Brain pericyte (primary cell): ENCODE measurements at regions not wholly inside any gene's neighbourhood (a gene's known extent, or its start where the extent isn't known, plus 50 kb on each side); places are given as distances from the start of the nearest gene placed in this dataset.

Source experiments
- DNase-seq: peaks from one replicate; pipeline ENCODE4 v3.0.0-alpha.2; 2012; ENCODE audit warnings: low read depth, low spot score

- no peak for DNase-seq
Observed at GRCh38 chr14:101177301-101177971, 273.9 kb upstream of the RTL1 start.

- no peak for DNase-seq
Observed at GRCh38 chr14:101178184-101179072, 274.9 kb upstream of the RTL1 start.

DNA sequence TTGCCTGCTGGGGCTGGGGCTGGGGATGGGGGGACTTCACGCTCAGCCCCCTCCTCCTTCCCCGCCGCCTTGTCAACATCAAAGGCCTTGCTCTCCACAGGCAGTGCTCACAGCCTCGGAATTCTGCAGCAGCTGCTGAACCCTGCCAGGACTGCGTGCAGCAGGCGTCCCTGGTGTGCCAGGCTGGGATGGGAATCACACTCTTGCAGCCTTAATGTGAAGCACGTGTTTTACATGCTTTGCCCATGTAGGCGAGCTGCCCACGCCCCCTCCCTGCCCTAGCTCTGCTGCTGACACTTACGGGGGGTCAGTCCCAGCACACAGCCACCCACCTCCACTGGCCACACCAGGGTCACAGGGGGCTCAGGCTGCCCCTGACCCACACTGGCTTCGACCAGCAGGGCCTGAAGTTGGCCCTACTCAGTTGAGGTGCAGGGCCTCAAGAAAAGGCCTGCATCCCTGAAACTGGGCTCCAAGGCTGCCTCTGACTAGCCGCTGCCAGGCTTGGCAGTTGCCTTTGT, 276.2 kb upstream of the RTL1 start:
- no peak for DNase-seq

DNA sequence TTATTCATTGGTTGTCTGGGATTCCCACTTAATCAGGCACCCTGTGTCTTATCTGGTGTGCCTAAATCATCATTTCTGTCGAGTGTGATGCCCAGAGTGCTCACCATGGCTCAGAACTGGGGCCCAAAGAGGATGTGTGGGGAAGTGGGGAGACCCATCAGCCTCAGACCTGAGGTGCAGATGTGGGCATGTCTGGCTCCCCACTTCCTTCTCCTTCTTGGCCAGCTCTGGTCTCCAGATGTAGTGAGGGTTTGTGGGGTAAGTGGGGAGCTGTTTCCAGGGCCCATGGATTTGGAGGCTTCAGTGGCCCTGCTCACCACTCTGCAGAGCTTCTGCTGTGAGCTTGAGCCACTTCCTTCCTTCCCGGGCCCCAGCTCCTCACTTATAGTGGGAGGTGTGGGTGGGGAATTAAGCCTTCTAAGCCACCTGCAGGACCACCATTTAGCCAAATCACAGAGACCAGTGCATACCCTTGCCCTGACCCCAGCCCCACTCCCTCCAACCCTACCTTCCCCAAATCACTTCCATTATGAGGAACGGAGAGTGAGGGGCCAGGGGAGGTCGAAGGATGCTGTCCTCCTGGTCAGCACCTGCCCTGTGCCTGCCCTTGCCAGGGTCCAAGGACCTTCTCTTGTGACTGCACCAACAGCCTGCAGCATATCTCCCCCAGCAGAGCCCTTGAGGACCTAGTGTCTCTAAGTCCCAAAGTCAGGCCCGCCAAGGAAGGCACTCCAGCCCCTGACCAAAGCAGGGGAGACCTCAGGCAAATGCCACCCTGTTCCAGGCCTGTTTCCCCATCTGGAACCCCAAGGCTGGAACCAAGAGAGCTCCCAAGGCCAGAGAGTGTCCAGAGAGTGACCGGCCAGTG, 278.2 kb upstream of the RTL1 start:
- no peak for DNase-seq

DNA sequence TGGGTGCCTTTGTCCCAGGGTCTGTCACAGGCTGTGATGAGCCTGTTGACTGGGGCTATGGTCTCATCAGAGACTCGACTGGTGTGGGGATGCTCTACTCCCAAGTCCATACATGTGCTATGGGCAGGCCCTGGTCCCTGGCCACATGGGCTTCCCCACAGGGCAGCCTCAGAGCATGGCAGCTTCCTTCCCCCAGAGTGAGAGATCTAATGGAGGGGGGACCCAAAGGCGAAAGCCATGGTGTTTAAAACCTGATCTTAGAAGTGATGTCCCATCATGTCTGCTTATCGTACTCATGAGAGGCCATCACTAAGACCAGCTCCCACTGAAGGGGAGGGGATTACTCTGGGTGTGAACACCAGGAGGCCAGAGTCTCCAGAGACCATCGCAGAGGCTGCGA, 279.0 kb upstream of the RTL1 start:
- DNase-seq = no peak

- no peak for DNase-seq
Observed at GRCh38 chr14:101183376-101184103, 280.0 kb upstream of the RTL1 start.

- DNase-seq = no peak
Observed at GRCh38 chr14:101184104-101184455, 280.6 kb upstream of the RTL1 start.

DNA sequence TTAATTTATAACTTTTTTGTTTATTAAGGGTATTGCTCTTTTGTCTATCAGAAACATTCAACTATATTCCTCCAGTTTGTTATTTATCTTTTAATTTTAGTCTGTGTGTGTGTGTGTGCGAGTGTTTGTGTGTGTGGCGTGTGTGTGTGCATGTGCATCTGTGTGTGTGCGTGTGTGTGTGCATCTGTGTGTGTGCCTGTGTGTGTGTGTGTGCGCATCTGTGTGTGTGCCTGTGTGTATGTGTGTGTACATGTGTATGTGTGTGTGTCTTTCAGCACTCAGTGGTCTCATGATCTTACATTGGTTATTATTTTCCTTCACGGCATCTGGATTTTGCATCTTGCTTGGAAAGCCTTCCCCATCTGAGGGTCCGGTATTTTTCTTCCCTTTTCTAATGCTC, 281.1 kb upstream of the RTL1 start:
- no peak for DNase-seq

- DNase-seq = no peak
Observed at GRCh38 chr14:101185073-101185835, 281.7 kb upstream of the RTL1 start.

GRCh38 chr14:101185946-101186345, 282.4 kb upstream of the RTL1 start:
- DNase-seq = no peak

DNA sequence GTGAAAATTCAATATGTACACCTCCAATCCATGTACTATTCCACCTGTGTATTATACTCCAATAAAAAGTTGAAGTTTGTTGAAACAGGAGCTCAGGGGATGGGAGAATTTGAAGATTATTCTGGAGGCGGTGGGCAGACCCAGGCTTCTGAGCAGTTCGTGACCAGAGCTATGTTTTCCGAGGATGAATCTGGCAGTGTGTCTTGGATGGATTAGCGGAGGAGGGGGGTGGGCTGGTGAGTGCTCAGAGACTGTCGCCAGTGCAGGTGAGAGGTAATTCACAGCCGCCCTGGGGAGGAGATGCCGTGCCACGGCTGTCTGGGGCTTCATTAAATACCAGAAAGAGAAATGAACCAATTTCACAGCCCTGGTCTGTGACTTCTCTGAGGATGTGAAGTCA, 283.0 kb upstream of the RTL1 start:
- no peak for DNase-seq

DNA sequence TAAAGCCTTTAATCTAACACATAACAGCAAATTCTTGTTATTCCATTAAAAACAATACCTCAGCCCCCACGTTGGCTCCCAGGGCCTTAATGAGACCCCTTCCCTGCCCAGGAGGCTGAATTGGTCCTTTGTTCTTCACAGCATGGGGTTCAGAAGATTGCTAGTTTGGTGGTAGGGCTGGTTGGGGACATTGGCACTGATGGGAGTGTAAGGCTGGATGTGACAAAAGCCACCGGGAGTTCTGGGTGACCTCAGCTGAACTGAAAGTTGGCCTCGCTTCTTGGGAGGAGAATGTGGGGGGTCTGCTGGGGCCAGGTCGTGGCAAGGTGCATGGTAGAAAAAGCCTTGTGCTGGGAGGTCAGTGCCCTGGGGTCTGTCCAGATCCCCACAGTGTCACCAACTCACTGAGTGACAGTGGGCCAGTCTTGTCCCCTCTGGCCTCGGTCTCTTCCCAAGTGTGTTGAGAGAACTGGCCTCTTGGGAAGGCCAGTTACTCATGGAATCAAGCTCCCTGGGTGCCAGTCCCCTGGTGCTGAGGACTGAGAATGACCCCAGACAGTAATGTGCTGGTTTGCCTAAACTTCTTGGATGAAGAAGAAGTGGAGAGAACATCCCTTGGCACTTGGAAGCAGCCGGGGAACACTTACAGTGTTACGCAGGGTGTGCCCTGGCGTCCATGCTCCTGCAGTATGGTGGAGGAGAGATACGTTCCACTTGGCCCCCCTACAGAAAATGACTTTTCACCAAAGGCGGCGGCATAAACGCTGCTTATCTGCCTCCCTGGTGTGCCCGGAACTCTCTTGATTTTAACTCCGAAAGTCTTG, 283.7 kb upstream of the RTL1 start:
- no peak for DNase-seq

- DNase-seq = no peak
Observed at GRCh38 chr14:101187816-101188570, 284.5 kb upstream of the RTL1 start.

DNA sequence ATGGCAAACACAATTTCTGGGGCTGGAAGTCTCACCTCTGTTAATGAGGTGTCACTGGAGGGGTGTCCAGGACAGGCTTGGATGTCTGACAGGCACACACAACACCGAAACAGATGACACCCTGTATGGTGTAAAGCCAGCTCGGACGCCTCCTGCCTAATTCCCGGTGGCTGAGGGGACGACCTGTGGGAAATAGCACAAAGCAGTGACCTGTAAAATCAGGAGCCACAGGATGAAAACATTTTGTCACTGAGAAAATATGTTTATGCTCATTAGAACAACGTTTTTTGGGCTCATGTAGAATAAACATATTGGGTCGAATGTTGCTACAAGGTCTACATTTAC, 285.0 kb upstream of the RTL1 start:
- DNase-seq = no peak

DNA sequence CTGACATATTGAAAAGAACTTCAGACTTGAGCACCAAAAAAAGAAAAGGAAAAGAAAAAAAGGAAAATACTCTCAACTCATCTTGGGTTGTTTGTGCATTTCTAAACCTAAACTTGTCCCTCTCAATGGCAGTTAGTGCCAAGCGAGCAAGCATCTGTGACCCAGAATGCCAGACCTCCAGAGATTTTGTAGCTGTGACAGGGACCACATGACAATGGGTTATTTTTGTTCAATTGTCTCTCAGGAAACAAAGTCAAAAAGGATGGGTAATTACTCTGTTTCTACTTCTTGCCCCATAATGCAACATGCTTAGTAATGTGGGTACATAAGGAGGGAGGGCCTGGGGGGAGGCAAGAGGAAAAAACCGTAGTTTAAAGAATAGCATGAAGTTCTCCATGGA, 285.7 kb upstream of the RTL1 start:
- DNase-seq = no peak

DNA sequence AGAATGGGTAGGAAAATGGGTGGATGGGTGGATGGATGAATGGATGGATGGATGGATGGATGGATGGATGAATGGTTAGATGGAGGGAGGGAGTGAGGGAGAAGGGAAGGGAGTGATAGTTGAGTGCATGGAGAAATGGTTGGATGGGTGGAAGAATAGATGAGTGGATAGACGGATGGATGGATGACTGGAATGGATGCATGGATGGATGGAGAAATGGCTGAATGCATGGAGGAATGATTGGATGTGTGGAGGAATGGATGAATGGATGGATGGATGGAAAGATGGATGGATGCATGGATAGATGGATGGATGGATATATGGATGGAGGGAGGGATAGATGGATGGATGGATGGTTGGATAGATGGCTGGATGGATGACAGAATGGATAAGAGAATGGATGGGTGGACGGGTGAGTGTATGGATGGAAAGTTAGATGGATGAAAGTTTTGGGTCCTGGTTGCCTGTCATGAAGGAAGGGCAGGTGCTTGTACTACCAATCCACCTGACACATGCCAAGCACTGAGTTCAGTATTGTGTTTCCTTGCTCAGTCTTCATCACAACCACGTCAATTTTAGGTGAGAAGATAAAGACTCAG, 286.5 kb upstream of the RTL1 start:
- no peak for DNase-seq

- no peak for DNase-seq
Observed at GRCh38 chr14:101191101-101191720, 287.7 kb upstream of the RTL1 start.
